PFSK-1 (cell line): ENCODE measurements at regions not wholly inside any gene's neighbourhood (a gene's known extent, or its start where the extent isn't known, plus 50 kb on each side); places are given as distances from the start of the nearest gene placed in this dataset.

Source experiments
- FOXP2 ChIP-seq: optimal IDR thresholded peaks from 2 replicates; pipeline ENCODE3; 2011; ENCODE audit warnings: borderline replicate concordance, control low read depth, inconsistent platforms; ENCODE audit not compliant: insufficient read depth; ENCODE audit errors: extremely low read length, extremely low read depth
- POLR2AphosphoS5 ChIP-seq: IDR thresholded peaks from 2 replicates; pipeline ENCODE4 v1.6.1; 2012; ENCODE audit warnings: low read depth, mild to moderate bottlenecking, control low read depth, low read length, moderate library complexity
- REST ChIP-seq, 2 experiments: IDR thresholded peaks; 2 replicates each; pipeline versions ENCODE4 v1.6.1 to v1.8.0; 2011 to 2012; ENCODE audit warnings: low read depth in 2 of 2, low read length in 2 of 2, control low read depth in 1 of 2, inconsistent platforms in 1 of 2, mild to moderate bottlenecking in 1 of 2, moderate library complexity in 1 of 2; ENCODE audit not compliant: insufficient read depth in 1 of 2
- SIN3A ChIP-seq: IDR thresholded peaks from 2 replicates; pipeline ENCODE4 v1.6.1; 2012; ENCODE audit warnings: mild to moderate bottlenecking, low read length, moderate library complexity, borderline replicate concordance; ENCODE audit not compliant: insufficient read depth
- TAF1 ChIP-seq: IDR thresholded peaks from 2 replicates; pipeline ENCODE4 v1.6.1; 2012; ENCODE audit warnings: low read length, control low read depth, borderline replicate concordance; ENCODE audit not compliant: insufficient read depth

- no peak for TF ChIP-seq TAF1
- TF ChIP-seq FOXP2, result no peak
- TF ChIP-seq SIN3A, result no peak
- no peak for TF ChIP-seq POLR2AphosphoS5
- no peak for TF ChIP-seq REST (IDR thresholded peaks at IDR 0.05; ENCODE audit: insufficient read depth in 1 of 2, low read depth in 2 of 2, low read length in 2 of 2)
Measured at GRCh38 chr4:136769717-136770116, 762.6 kb downstream of the PCDH18 start.

- TF ChIP-seq TAF1, result no peak
- no peak for TF ChIP-seq REST (IDR thresholded peaks at IDR 0.05; ENCODE audit: insufficient read depth in 1 of 2, low read depth in 2 of 2, low read length in 2 of 2)
- TF ChIP-seq FOXP2, result no peak
- no peak for TF ChIP-seq POLR2AphosphoS5
- TF ChIP-seq SIN3A, result no peak
Measured at GRCh38 chr4:136768925-136769275, 763.4 kb downstream of the PCDH18 start.

DNA sequence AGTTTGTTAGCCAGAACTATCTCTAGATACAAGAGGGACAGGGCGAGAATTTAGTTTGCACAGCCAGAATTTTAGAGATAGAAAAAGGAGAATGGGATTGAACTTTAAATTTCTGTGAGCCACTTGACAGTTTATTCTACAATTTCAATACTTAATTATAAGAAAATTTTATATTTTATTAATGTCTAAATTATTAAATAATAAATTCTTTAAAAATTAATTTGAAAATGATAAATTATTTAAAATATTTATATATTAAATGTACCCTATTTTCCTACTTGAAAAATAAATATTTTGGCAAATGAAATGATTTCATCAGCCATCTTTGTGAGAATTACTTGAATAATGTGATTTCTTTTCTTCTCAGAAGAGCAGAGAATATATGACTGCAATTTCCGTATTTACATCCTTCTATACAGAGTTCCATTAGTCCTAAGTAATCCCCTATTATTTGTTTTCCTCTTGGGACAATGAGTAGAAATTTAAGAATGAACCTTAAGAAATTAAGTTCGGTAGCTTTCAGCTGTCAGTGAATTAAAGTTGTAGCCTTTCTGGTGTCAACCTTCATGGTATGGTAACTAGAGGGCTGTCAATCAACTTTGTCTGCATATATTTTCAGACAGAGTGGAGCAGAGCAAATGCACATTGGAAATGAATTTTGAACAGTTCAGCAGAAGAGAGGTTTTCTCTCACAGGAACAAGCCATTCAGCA is 763.9 kb downstream of the PCDH18 start:
- no peak for TF ChIP-seq SIN3A
- no peak for TF ChIP-seq TAF1
- no peak for TF ChIP-seq FOXP2
- TF ChIP-seq REST (IDR thresholded peaks at IDR 0.05; ENCODE audit: insufficient read depth in 1 of 2, low read depth in 2 of 2, low read length in 2 of 2), result no peak
- TF ChIP-seq POLR2AphosphoS5, result no peak

GRCh38 chr4:136763919-136764318 is 768.4 kb downstream of the PCDH18 start:
- no peak for TF ChIP-seq TAF1
- no peak for TF ChIP-seq FOXP2
- no peak for TF ChIP-seq REST (IDR thresholded peaks at IDR 0.05; ENCODE audit: insufficient read depth in 1 of 2, low read depth in 2 of 2, low read length in 2 of 2)
- TF ChIP-seq SIN3A, result no peak
- TF ChIP-seq POLR2AphosphoS5, result no peak

DNA sequence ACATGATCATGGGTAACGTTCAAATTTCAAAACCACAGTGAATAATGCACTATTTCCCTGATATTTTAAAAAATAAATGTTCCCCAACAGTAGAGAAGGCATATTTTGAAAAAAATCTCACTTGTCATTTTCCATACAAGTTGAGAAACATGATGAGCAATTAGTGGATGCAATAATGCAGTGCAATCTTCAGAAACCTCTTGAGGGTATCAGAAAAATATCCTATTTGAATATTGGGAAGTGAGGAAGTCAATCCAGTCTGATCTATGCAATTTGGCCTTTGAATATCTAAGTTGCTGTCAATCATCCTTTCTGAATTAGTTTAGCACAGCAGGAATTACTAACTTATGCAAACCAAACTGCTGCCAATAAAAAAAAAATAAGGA is 776.8 kb downstream of the PCDH18 start:
- TF ChIP-seq POLR2AphosphoS5 (no peak), SIN3A (no peak), TAF1 (no peak), REST (IDR thresholded peaks at IDR 0.05; ENCODE audit: insufficient read depth in 1 of 2, low read depth in 2 of 2, low read length in 2 of 2) (no peak), FOXP2 (no peak)
